ENCODE measurements at regions not wholly inside any gene's neighbourhood (a gene's known extent, or its start where the extent isn't known, plus 50 kb on each side); places are given as distances from the start of the nearest gene placed in this dataset.

- TF ChIP-seq STAT6 (CRISPR knock-in tag; IDR thresholded peaks at IDR 0.05) (no peak), CEBPB (tag; IDR thresholded peaks at IDR 0.05) (no peak), ARHGAP35 (IDR thresholded peaks at IDR 0.05; ENCODE audit: partially characterized antibody) (no peak), HMGXB4 (CRISPR knock-in tag; IDR thresholded peaks at IDR 0.05) (no peak), MAFK (IDR thresholded peaks at IDR 0.05; ENCODE audit: low read length) (no peak), TCF15 (CRISPR knock-in tag; IDR thresholded peaks at IDR 0.05) (no peak), FOXK2 (conservative IDR thresholded peaks at IDR 0.05 in 1 of 2, IDR thresholded peaks at IDR 0.05 in 1 of 2; ENCODE audit: low read depth in 2 of 2) (peak; percentile 58 to 69; a peak in 3 of 4 replicates), E2F8 (IDR thresholded peaks at IDR 0.05; ENCODE audit: low read depth, partially characterized antibody) (no peak), RBM14 (IDR thresholded peaks at IDR 0.05; ENCODE audit: borderline replicate concordance, insufficient read depth, low read depth, low read length) (no peak), KLF6 (CRISPR knock-in tag; IDR thresholded peaks at IDR 0.05; ENCODE audit: borderline replicate concordance) (no peak), TSC22D4 (tag; IDR thresholded peaks at IDR 0.05) (no peak), ETV5 (CRISPR knock-in tag; IDR thresholded peaks at IDR 0.05; ENCODE audit: low read depth) (no peak), MAZ (CRISPR knock-in tag; conservative IDR thresholded peaks at IDR 0.05 in 1 of 2, IDR thresholded peaks at IDR 0.05 in 1 of 2) (no peak), ZNF511 (CRISPR knock-in tag; IDR thresholded peaks at IDR 0.05) (no peak), BDP1 (IDR thresholded peaks at IDR 0.05; ENCODE audit: insufficient read depth, insufficient read length) (no peak), RBM39 (optimal IDR thresholded peaks at IDR 0.05; ENCODE audit: low read depth, low read length) (no peak), ZNF445 (CRISPR knock-in tag; IDR thresholded peaks at IDR 0.05; ENCODE audit: low read depth) (no peak), KLF16 (IDR thresholded peaks at IDR 0.05) (no peak), CBX3 (IDR thresholded peaks at IDR 0.05; ENCODE audit: borderline replicate concordance in 1 of 2, low read length in 2 of 2) (no peak), LARP7 (IDR thresholded peaks at IDR 0.05) (no peak), KDM1A (IDR thresholded peaks at IDR 0.05) (peak in 1 of 2 experiments; percentile 27; a peak in 1 of 4 replicates)
Observed at GRCh38 chr1:227395426-227396028, 77.2 kb upstream of the CDC42BPA start (continued).
